ENCODE measurements at regions not wholly inside any gene's neighbourhood (a gene's known extent, or its start where the extent isn't known, plus 50 kb on each side); places are given as distances from the start of the nearest gene placed in this dataset.

DNA sequence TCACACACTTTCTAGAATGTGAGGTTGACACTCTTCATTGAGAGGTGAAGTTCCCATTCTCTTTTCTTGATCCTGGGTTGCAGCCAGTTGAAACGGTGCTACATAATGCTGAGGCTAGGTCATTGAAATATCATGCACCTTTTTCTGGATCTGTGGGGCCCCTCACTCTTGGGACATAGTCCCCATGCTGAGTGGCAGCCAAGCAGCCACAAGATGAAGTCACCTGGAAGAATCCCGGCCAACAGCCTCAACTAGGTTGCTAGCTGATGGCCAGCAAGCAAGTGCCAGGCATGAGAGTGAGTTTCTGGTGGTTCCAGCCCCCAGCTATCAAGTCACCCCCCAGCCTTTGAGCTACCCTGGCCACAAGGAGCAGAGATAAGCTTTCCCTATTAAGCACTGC, 148.5 kb upstream of the TSHZ3 start:
- TF ChIP-seq POLR2AphosphoS5 (IDR thresholded peaks at IDR 0.05; ENCODE audit: low read depth, low read length) (no peak), POLR2A (IDR thresholded peaks at IDR 0.05; ENCODE audit: low read depth, low read length) (no peak), TAF1 (IDR thresholded peaks at IDR 0.05; ENCODE audit: borderline replicate concordance, low read depth, low read length) (no peak)

All from GM12892 (cell line).